ENCODE measurements at regions not wholly inside any gene's neighbourhood (a gene's known extent, or its start where the extent isn't known, plus 50 kb on each side); places are given as distances from the start of the nearest gene placed in this dataset.
A peak's percentile ranks its signal among the peaks of the same experiment; 100 is the strongest.

- H3K9ac ChIP-seq (ENCODE audit: low read depth, low read length), result no peak overlapping the region
- no peak overlapping the region for H3K27ac ChIP-seq (ENCODE audit: low read length)
- H3K27me3 ChIP-seq (ENCODE audit: insufficient read depth, low read length, poor library complexity), result no peaks in the 10 kb centered on the region
- no peak overlapping the region for H2AFZ ChIP-seq (ENCODE audit: low read depth, low read length)
- no peak for TF ChIP-seq CTCF (IDR thresholded peaks at IDR 0.05; ENCODE audit: borderline replicate concordance, extremely low read depth, low read length, poor library complexity, severe bottlenecking)
- TF ChIP-seq EZH2 (IDR thresholded peaks at IDR 0.05; ENCODE audit: borderline replicate concordance, low read depth, low read length, severe bottlenecking), result no peak
- DNase-seq, result no peak
- peaks cover 3% of the 10 kb centered on the region; the same call in 1 of the 2 replicates for H3K36me3 ChIP-seq (ENCODE audit: insufficient read depth, low read length)
- H3K4me3 ChIP-seq (ENCODE audit: low read depth in 1 of 2, low read length in 2 of 2), result no peak overlapping the region
- no peak for ATAC-seq (ENCODE audit: insufficient read depth, low read depth)
- no peaks in the 10 kb centered on the region for H4K20me1 ChIP-seq (ENCODE audit: insufficient read depth, low read length)
- H3K9me3 ChIP-seq (ENCODE audit: insufficient read depth, low read length, severe bottlenecking), result peaks cover 16% of the 10 kb centered on the region
- H3K4me2 ChIP-seq (ENCODE audit: insufficient read depth, low read length), result no peak overlapping the region
- H3K4me1 ChIP-seq (ENCODE audit: insufficient read depth, low read length), result peaks cover 11% of the 10 kb centered on the region
- H3K79me2 ChIP-seq (ENCODE audit: insufficient read depth, low read length), result no peaks in the 10 kb centered on the region
Observed at GRCh38 chr12:58710901-58711300, 209.4 kb downstream of the LRIG3 start.

GRCh38 chr12:58711974-58712373 is 208.3 kb downstream of the LRIG3 start:
- Histone ChIP-seq H2AFZ (ENCODE audit: low read depth, low read length) (no peak overlapping the region), H3K4me3 (ENCODE audit: low read depth in 1 of 2, low read length in 2 of 2) (no peak overlapping the region), H3K27ac (ENCODE audit: low read length) (no peak overlapping the region), H3K9me3 (ENCODE audit: insufficient read depth, low read length, severe bottlenecking) (peaks cover 16% of the 10 kb centered on the region), H3K36me3 (ENCODE audit: insufficient read depth, low read length) (peaks cover 3% of the 10 kb centered on the region; the same call in 1 of the 2 replicates), H3K79me2 (ENCODE audit: insufficient read depth, low read length) (no peaks in the 10 kb centered on the region), H3K27me3 (ENCODE audit: insufficient read depth, low read length, poor library complexity) (no peaks in the 10 kb centered on the region), H3K4me2 (ENCODE audit: insufficient read depth, low read length) (no peak overlapping the region), H3K9ac (ENCODE audit: low read depth, low read length) (no peak overlapping the region), H4K20me1 (ENCODE audit: insufficient read depth, low read length) (no peaks in the 10 kb centered on the region), H3K4me1 (ENCODE audit: insufficient read depth, low read length) (peaks cover 11% of the 10 kb centered on the region)
- TF ChIP-seq CTCF (IDR thresholded peaks at IDR 0.05; ENCODE audit: borderline replicate concordance, extremely low read depth, low read length, poor library complexity, severe bottlenecking) (no peak), EZH2 (IDR thresholded peaks at IDR 0.05; ENCODE audit: borderline replicate concordance, low read depth, low read length, severe bottlenecking) (no peak)
- DNase-seq, result no peak
- peak; percentile 45; the same call in 1 of the 3 replicates for ATAC-seq (ENCODE audit: insufficient read depth, low read depth)

- ATAC-seq (ENCODE audit: insufficient read depth, low read depth) (no peak), DNase-seq (no peak)
- Histone ChIP-seq H3K4me3 (ENCODE audit: low read depth in 1 of 2, low read length in 2 of 2) (no peak overlapping the region), H3K79me2 (ENCODE audit: insufficient read depth, low read length) (no peaks in the 10 kb centered on the region), H3K36me3 (ENCODE audit: insufficient read depth, low read length) (peaks cover 3% of the 10 kb centered on the region; the same call in 1 of the 2 replicates), H2AFZ (ENCODE audit: low read depth, low read length) (no peak overlapping the region), H3K9ac (ENCODE audit: low read depth, low read length) (no peak overlapping the region), H3K27me3 (ENCODE audit: insufficient read depth, low read length, poor library complexity) (no peaks in the 10 kb centered on the region), H3K27ac (ENCODE audit: low read length) (no peak overlapping the region), H3K4me2 (ENCODE audit: insufficient read depth, low read length) (no peak overlapping the region), H3K4me1 (ENCODE audit: insufficient read depth, low read length) (peaks cover 11% of the 10 kb centered on the region), H3K9me3 (ENCODE audit: insufficient read depth, low read length, severe bottlenecking) (peaks cover 16% of the 10 kb centered on the region), H4K20me1 (ENCODE audit: insufficient read depth, low read length) (no peaks in the 10 kb centered on the region)
- TF ChIP-seq EZH2 (IDR thresholded peaks at IDR 0.05; ENCODE audit: borderline replicate concordance, low read depth, low read length, severe bottlenecking) (no peak), CTCF (IDR thresholded peaks at IDR 0.05; ENCODE audit: borderline replicate concordance, extremely low read depth, low read length, poor library complexity, severe bottlenecking) (no peak)
Observed at GRCh38 chr12:58712976-58713375, 207.3 kb downstream of the LRIG3 start.

GRCh38 chr12:58719161-58719560 is 201.1 kb downstream of the LRIG3 start:
- Histone ChIP-seq H3K27me3 (ENCODE audit: insufficient read depth, low read length, poor library complexity) (no peaks in the 10 kb centered on the region), H3K4me2 (ENCODE audit: insufficient read depth, low read length) (no peak overlapping the region), H3K4me1 (ENCODE audit: insufficient read depth, low read length) (no peaks in the 10 kb centered on the region), H3K27ac (ENCODE audit: low read length) (no peak overlapping the region), H3K36me3 (ENCODE audit: insufficient read depth, low read length) (no peaks in the 10 kb centered on the region), H3K79me2 (ENCODE audit: insufficient read depth, low read length) (no peaks in the 10 kb centered on the region), H2AFZ (ENCODE audit: low read depth, low read length) (no peak overlapping the region), H3K9ac (ENCODE audit: low read depth, low read length) (no peak overlapping the region), H3K9me3 (ENCODE audit: insufficient read depth, low read length, severe bottlenecking) (no peaks in the 10 kb centered on the region), H3K4me3 (ENCODE audit: low read depth in 1 of 2, low read length in 2 of 2) (no peak overlapping the region), H4K20me1 (ENCODE audit: insufficient read depth, low read length) (no peaks in the 10 kb centered on the region)
- ATAC-seq (ENCODE audit: insufficient read depth, low read depth) (no peak), DNase-seq (no peak)
- TF ChIP-seq EZH2 (IDR thresholded peaks at IDR 0.05; ENCODE audit: borderline replicate concordance, low read depth, low read length, severe bottlenecking) (no peak), CTCF (IDR thresholded peaks at IDR 0.05; ENCODE audit: borderline replicate concordance, extremely low read depth, low read length, poor library complexity, severe bottlenecking) (no peak)
